ENCODE measurements at regions not wholly inside any gene's neighbourhood (a gene's known extent, or its start where the extent isn't known, plus 50 kb on each side); places are given as distances from the start of the nearest gene placed in this dataset.
"Not testable (repeated sequence)": the region's sequence is repeated elsewhere in the genome, so short reads cannot be mapped to it uniquely, and the experiment has no call there.

DNA sequence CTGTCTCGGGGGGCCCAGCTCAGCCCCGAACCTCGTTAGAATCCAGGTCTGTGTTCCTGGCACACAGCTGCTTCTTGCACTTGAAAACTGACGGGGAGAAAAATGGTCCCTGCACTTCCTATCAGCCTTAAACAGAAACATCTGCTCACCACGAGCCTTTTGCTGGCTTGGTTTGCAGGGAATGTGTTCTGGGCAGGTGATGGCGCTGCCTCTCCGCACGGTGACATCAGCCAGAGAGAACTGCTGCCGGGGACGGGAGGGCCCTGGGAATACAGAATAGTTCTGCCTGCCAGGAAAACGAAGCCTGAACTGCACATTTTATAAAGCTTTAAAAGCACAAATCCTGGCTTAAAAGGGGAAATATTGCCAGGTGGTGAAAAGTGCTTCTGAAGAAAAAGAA is 622.5 kb downstream of the TYW1 start:
- DNase-seq (ENCODE audit: low read depth) = no peak

DNA sequence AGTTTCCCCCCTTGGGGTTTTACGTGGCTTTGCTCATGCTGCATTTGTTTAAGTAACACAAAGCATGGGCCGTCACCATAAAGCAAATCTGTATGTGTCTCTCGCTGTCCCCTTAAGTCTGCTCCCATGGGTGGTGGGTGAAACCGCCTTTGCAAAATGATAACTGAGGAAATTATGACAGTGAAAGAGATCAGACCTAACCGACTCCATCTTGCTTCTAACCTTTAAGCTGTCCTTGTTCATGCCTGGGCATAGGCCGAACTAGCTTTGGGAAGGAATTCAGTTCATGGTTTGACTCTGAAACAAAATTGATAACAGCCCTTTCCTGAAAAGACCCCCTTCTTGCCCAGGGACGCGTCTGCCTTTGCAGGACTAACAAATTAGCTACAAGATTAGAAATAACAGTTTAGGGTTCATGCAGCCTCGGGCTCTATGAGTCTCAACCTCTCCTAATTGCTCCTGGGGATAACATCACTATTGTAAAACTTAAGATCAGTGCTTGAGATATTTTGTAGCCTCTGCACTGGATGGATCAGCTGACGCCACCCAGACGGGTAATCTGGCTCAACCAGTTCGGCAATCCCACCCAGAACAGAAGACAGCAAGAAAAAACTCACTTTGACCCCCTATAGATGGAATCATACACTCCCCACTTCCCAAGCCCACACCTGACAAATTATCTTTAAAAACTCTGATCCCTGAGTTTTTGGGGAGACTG is 623.7 kb downstream of the TYW1 start:
- DNase-seq (ENCODE audit: low read depth) = no peak

DNA sequence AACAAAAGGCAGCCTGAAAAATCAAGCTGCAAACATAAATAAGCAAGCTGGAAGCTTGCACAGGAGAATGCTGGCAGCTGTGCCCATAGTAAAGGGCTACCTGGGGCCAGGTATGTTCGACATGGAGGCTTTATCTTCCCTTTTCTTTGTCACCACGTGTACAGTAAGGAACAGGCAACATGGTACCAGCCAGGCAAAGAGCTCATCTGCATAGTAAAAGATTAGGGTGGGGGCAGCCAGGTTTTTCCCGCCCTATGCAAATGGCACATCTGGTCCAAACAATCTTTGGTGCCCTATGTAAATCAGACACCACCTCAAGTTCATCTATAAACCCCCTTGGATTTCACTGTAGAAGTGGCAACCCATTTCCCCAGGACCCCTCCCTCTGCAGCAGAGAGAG is 625.1 kb downstream of the TYW1 start:
- no peak for DNase-seq (ENCODE audit: low read depth)

DNA sequence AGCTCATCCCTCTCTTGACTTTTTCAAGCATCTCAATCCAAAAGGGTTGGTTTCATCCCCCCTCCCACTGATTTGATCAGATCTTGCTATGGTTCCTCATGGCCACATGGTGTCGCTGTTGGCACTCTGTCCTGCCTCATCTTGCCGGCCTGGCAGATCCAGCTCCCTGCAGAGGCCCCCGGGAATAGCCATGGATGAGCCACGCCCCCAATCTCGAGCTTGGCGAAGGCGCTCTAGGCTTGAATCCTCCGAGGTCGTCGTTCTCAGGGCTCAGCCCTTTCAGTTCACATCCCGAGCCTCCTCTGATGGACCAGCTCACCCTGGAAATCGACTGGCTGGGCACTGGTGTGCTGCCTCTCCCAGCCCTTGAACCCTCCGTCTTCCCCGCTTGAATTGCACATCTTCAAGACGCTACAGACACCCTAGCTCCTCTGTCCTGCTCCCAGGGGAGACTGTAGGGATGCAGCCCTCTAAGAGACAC is 628.7 kb downstream of the TYW1 start:
- DNase-seq (ENCODE audit: low read depth) = peak; percentile 61

DNA sequence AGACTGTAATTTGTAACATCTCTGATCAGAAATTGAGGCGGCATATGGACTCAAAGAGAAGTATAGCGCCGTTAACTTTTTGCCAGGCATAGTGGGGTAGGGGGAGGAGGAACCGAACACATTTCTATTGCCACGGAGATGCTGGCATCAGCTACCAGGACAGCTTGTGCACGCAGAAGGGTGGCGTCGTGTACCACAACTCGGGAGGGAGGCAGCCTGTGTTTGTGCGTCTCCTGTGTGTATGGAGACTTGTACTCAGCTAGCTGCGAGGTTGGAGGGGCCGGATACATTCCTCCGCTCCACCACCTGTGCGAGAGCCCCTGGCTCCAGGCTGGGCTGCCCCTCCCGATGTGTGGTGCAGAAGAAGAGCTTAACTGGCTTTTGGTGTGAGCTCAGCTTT is 634.8 kb downstream of the TYW1 start:
- no peak for DNase-seq (ENCODE audit: low read depth)

DNA sequence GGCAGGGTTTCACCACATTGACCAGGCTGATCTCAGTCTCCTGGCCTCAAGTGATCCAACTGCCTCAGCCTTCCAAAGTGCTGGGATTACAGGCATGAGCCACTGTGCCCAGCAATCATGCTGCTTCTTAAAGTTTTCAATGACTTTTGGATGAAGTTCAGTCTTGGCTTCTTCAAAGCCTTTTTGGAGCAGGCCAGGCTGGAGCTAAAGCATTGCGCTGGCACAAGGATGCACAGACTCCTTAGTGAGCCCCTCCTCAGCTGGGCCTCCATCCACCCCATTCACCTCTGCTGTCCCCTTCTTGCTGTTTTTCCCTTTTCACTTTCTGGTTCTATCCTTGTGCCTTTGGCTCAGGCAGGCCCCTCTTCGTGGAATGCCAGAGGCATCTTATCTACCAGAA is 638.6 kb downstream of the TYW1 start:
- no peak for DNase-seq (ENCODE audit: low read depth)

DNA sequence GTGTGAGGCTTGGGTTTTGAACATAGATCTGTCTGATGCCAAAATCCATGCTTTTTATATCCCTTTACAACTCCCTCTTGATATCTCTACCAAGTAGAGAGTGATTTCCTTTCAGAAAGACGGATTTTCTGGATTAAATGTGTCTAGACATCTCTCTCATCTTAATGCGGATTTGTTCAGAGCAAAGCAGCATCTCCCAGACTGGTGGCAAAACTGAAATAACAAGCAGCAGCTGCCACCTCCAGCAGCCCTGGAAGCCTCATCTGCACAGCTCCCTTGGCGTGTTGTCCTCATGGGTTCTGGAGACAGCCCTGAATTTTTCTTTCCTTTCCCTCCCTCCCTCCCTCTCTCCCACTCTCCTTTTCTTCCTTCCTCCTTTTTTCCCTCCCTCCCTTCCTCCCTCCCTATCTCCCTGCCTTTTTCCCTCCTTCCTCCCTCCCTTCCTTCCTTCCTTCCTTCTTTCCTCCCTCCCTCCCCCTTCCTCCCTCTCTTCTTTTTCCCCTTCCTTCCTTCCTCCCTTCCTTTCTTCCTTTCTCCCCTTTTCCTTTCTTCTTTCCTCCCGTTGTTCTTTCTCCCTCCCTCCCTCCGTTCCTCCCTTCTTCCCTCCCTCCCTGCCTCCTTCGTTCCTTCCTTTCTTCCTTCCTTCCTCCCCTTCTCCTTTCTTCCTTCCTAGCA is 639.9 kb downstream of the TYW1 start:
- no peak for DNase-seq (ENCODE audit: low read depth)

DNA sequence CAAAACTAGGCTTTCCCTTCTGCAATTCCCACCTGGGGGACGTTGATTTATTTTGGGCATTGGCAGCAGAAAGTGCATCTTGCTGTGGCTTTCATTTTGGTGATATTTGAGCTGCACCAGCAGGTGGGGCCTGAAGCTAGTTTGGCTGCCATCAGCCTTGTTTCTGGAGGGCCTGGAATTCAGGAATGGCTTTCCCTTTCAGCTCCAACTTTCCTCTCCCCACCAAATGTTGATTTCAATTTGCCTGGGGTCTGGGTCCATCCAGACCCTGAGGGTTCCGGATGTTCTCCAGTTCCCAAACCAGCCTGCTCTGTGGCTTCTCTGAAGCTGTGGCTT is 640.4 kb downstream of the TYW1 start:
- DNase-seq (ENCODE audit: low read depth) = no peak

DNA sequence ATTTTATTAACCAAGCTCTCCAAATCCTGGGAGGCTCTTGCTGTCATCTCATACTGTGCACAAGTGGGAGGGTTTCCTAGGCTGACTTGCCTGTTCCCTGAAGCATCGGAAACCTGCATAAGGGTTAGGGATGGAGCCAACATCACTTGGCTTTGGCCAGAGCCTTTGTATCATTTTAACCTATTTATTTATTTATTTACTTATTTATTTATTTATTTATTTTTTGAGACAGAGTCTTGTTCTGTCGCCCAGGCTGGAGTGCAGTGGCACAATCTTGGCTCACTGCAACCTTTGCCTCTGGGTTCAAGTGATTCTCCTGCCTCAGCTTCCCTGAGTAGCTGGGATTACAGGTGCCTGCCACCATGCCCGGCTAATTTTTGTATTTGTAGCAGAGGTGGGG is 645.9 kb downstream of the TYW1 start:
- DNase-seq (ENCODE audit: low read depth) = not testable (repeated sequence)

DNA sequence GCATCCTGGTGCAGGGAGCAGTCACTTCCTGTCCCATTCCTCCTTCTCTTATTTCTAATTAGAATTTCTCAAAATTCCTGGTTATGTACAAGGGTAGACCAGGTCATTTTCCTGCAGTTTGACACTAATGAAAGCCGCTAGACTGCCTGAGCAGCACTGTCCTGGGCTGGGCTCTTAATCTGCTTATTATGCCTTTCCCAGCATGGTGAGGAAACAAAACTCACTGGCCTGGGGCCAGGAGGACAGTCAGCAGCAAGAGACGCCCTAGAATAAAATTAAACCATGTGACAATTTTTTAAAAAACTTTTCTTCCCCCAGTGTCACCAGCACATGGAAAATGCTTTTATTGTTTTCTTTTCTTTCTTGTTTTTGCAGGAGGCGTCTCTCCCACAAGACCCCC is 647.5 kb downstream of the TYW1 start:
- no peak for DNase-seq (ENCODE audit: low read depth)

DNA sequence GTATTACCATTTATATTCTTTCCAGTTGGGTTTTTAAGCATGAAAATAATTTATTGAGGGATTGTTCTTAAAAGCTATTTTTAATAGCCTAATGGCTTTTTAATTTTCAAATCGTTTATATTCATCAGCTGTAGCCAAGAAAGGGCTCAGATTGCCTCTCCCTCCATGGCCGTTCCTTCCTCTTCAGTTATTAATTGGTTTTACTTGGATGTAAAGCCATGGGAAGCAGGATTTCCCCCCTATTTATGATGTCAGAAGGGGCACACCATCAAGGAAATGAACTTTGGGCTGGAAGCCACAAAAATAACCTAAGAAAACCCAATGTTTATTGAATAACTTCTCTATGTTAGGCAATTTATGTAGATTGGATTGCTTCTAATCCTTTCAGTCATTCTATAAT is 656.3 kb downstream of the TYW1 start:
- DNase-seq (ENCODE audit: low read depth) = no peak

DNA sequence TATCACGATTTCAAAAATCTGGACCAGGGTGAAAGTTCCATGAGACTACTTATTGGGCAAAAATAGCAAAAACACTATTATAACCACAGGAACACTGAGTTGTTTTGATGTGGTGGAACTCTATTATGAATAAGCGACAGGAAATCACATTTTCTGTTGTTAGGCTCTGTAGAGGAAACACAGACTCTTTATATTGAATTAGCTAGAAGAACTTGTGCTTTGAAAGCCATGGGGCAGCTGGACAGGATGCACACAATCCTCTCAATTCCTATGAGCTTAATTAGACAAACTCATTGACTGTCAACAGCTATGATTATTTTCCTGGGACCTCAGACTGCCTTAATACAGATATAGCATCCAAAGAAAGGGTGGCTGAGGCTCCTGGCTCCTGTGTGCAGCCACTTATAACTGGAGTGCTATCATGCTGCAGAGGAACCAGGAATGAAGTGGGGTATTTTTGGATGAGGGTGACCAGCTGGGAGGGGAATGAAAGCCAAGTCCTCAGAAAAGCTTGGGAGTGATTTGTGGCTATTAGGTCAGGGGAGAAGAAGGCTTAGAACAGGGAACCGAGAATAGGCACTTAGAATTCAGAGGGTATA is 657.3 kb downstream of the TYW1 start:
- DNase-seq (ENCODE audit: low read depth) = no peak

DNA sequence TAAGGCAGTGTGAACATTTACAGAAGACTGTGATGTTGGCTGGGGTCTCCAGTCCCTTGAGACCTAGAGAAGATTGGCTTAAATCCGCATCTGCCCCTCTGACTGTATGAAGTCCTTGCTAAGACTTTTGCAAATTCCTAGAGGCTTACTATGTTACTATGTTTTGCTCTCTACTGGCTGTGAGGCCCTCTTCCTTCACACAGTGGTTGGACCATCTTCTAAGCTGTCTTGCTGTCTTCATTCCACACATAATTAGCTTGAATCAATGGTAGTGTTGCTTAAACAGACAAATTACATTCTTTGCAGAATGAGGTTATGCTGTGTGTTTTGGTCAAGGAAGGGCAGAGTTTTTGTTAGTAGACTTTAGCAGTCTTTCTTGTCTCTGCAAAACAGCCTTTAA is 658.0 kb downstream of the TYW1 start:
- DNase-seq (ENCODE audit: low read depth) = no peak

DNA sequence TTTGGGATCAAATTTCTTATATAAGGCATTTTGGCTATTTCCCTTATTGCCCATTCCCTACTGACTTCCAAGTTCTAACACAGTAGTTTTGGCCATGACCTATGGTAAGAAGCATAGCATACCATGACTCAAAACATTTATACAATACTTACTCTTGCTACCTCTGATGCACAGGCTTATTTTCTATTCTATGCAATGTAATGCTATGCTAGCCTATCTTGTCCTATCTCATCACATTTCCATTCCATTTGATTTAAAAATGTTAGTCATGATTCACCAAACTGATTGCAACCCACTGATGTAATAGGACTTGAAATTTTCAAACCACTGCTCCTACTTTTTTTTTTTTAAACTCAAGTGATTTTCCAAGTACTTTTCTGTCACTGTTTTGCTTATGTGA is 658.5 kb downstream of the TYW1 start:
- DNase-seq (ENCODE audit: low read depth) = no peak

DNA sequence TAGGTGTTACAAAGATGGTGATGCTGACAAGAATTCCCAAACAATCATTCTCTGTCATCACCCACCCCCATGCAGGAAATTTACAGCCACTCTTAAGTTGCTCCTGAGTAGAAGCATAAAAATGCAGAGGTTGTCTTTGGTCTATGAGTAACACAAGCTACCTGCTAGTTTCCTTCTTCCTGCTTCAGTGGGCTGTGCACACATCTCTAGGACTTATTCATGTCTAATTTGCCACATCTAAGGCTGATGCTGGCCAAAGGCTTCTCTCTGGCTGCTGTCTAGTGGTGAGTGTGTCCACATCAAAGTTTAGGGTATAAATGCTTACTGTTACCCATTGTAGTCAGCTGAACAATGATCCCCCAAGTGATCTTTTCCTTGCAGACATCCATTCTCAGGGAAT is 662.5 kb downstream of the TYW1 start:
- DNase-seq (ENCODE audit: low read depth) = no peak

DNA sequence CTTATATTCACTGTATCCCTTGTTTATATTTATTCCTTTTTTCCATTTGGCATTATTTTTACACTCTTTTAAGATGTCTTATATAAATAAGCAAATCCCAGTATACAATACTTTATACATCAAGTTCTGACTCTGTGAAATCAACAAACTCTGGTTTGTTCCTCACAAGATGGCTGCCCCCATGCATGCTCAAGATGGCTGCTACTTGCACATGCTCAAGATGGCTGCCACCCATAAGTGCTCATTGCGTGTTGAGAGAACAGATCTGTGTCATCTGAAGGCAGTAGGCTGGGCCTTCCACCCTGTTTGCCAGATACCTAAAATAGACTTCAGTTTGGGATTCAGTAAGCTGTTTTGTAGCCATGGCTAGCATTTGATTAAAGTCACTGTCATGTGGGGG is 666.2 kb downstream of the TYW1 start:
- no peak for DNase-seq (ENCODE audit: low read depth)

DNA sequence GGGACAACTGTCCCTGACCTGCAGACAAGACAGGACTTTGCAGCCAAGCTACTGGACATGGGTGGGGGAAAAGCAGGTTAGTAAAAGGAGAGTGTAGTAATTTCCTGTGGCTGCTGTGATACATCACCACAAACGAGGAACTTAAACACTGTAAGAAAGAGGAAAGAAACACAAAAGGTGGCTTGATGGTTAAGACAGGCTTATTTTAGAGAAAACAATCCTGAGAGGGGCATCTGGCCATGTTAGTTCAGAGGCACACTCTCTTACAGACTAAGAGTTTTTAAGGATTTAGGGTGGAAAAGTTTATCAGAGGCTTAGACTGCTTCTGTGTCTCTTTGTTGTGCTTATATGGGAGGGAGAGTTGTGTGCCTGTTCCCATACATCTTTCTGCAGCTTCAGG is 667.0 kb downstream of the TYW1 start:
- no peak for DNase-seq (ENCODE audit: low read depth)

DNA sequence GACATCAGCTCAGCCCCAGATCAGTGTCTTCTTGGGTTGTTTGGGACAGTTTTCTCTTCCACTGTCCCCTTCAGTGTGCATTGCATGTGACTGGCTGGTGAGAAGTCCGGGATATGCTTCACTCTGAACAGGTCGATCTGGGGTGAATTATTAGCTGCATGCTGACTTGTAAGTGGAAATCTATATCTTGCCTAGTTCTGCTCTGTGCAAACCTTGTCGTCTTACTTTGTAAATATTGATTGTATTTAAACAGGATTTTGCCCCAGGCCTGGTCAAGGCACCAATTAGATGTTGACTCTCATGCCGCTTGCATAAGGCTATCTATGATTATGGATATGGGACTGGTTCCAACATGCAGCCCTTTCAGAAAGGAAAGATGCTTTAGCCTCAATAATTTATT is 669.7 kb downstream of the TYW1 start:
- DNase-seq (ENCODE audit: low read depth) = not testable (repeated sequence)

DNA sequence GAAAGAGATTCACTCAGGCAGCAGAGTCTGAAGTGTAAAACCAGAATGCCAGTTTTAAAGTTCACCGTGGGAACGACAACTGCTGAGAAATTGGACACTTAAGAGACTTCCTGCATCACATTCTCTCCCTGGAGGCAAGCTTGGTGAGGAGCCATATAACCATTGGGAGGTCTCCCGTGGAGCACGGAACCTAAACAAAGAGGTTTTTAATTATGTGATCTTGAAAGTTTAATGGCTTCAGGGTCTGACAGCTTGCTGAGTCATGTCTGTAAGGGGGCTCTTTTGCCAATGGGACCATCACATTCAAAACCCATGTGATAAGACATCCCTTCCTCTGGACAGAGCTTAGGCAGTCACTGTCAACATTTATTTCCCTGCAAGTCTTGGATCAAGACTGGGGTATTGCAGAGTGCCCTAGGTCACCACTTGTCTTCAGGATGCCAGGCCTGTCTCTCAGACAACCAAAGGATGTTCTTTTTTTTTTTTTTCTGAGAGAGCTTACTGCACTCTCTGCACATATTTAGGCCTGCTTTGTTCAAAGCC is 674.4 kb downstream of the TYW1 start:
- DNase-seq (ENCODE audit: low read depth) = peak; percentile 29

DNA sequence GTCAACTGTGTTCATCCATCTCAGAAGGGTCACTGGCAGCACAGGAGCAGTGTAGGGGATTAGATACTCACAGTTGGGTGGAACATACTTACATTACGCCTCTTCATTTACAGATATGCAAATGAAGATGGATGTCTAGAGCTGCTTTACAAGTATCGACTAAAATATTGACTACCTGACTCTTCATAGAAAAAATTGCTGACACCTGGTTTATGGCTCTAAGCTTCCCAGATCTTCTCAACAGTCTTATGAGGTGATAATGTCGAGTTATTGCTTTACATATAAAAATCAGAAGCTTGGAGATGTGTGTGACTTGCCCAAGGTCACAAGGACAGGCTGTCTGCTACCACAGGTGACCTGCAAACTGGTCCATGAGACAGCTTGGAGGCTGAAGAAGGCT is 677.2 kb downstream of the TYW1 start:
- DNase-seq (ENCODE audit: low read depth) = no peak

DNA sequence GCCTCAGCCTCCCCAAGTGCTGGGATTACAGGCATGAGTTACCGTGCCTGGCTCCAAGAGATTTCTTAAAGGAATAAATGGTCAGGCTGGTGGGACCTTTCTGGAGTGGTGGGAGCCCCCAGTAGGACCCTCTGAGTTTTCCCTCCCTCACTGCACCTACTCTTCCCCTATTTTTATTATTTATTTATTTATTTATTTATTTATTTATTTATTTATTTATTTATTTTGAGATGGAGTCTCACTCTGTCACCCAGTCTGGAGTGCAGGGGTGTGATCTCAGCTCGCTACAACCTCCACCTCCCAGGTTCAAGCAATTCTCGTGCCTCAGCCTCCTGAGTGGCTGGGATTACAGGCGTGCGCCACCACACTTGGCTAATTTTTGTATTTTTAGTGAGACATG is 678.2 kb downstream of the TYW1 start:
- DNase-seq (ENCODE audit: low read depth) = not testable (repeated sequence)

DNA sequence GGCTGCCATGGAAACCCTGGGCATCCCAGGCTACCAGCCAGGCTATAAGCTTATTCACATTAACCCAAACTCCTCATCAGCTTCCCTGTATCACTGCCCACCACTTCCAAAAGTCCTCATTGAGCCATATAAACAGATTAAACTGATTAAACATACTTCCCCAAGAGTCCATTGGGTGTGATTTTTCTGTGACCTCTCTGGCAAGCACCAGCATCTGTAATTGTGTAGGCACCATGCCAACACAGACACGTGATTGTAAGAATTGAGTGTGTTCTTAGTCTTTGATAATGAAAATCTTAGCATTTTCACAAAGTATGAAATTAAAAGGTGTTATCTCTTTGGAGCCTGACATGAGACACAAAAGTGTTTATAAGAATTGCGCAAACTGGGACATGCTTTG is 679.3 kb downstream of the TYW1 start:
- no peak for DNase-seq (ENCODE audit: low read depth)

DNA sequence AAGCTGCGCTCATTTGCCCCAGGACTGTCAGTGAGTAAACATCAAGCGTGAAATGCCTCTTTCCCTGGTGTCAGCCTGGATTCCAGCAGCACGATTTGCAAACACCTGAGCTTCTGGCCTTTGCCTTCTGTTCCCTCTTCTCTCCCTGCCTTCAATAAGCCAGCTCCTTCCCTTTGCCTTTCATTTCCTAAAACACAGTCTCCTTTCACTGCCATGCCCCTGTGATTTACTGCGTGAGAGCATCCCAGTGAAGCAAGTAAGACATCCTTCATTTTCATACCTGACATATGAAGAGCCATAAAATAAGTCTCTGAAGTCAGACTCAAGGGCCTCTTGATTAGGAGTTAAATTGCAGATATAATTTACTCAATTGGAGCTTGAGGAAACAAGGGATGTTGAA is 681.8 kb downstream of the TYW1 start:
- DNase-seq (ENCODE audit: low read depth) = no peak
